Tongue (tissue), 1 donor: ENCODE measurements at regions not wholly inside any gene's neighbourhood (a gene's known extent, or its start where the extent isn't known, plus 50 kb on each side); places are given as distances from the start of the nearest gene placed in this dataset.
"Not testable (repeated sequence)": the region's sequence is repeated elsewhere in the genome, so short reads cannot be mapped to it uniquely, and the experiment has no call there.

Experiments
- DNase-seq: peaks from one replicate; pipeline ENCODE4 v3.0.0-alpha.2; 2015

- peak; percentile 17 for DNase-seq
Measured at GRCh38 chr7:65453341-65454030, 79.8 kb downstream of the ZNF92 start.

- no peak for DNase-seq
Measured at GRCh38 chr7:65454469-65454868, 80.8 kb downstream of the ZNF92 start.

GRCh38 chr7:65455050-65455449, 81.4 kb downstream of the ZNF92 start:
- not testable (repeated sequence) for DNase-seq

DNA sequence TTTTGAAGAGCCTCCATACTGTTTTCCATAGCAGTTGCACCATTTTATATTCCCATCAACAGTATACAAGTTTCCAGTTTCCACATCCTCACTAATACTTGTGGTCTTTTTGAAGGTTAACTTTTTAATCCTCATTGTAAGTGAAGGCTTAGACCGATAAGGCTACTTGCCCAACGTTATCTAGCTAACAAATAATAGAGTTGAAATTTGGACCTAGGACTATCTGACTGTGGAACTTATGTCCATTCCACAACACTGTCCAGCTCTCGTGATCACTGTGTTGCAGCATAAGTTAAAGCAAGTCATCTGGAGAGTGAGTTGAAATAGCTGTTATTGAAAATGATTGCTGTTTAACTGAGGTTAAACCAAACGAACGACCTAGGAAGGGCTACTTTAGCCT, 84.0 kb downstream of the ZNF92 start:
- no peak for DNase-seq

DNA sequence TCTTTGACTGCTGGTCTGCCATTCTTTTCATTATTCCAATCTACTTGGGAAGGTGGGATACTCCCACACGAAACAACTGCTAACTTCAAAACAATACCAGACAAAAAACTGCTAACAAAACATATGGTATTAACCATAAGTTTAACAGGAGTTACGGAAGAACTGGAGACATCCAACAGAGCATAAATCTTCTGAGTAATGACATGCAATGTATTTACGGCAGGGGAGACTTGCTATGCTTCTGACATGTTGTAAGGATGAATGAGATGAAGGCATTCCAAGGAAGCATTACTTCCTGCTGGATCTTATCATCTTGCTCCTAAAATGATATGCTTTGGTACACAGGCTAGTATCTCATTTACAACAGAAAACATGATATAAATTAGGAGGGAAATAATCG, 85.8 kb downstream of the ZNF92 start:
- no peak for DNase-seq

DNA sequence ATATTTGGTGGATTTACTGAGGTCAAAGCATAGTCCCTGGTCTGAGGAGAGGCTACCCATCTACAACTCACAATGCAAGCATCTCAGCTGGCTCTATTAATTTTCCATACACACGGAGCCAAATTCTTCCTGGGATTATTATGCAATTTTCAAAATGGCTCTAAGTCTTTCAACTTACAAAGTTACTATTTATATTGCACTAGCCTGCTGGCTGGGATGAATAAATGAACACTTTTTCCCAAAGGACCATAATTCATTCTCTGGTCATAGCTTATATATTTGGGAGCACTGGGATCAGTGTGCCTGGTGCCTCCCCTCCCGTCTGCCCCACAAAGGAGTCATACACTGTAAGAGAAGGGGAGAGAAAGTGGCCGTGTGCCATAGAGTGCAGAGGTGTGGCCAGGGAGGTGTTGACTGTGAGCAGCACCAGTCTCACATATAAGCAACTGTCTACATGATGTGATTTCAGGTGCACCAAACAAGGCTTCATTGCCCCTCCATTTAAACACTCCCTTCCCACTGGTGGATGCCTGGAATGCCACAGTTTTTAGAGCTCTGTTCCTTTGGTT, 88.6 kb downstream of the ZNF92 start:
- DNase-seq: no peak

DNA sequence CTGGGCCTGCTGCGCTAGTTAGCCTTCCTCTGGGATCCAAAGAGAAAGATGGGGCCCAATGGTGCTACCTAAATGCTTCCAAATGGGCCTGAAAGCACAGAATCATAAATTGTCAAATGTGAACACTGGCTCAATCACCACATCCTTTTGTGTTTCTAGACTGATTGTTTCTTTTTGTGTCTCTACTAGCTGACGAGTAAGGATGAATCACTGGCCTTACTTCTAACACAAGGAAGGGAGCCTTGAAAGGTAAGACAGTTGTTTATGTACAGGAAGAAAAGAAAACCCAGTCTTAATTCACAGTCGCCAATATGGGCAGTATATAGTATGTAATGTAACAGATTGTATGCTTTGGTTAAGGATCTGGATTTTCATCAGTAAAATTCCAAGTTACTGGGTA, 89.5 kb downstream of the ZNF92 start:
- DNase-seq: no peak

DNA sequence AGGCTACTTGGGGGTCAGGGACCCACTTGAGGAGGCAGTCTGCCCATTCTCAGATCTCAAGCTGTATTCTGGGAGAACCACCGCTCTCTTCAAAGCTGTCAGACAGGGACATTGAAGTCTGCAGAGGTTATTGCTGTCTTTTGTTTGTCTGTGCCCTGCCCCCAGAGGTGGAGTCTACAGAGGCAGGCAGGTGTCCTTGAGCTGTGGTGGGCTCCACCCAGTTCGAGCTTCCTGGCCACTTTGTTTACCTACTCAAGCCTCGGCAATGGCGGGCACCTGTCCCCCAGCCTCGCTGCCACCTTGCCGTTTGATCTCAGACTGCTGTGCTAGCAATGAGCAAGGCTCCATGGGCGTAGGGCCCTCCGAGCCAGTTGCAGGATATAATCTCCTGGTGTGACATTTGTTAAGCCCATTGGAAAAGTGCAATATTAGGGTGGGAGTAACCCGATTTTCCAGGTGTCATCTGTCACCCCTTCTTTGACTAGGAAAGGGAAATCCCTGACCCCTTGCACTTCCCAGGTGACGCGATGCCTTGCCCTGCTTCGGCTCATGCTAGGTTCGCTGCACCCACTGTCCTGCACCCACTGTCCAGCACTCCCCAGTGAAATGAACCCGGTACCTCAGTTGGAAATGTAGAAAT, 96.4 kb downstream of the ZNF92 start:
- DNase-seq: not testable (repeated sequence)

DNA sequence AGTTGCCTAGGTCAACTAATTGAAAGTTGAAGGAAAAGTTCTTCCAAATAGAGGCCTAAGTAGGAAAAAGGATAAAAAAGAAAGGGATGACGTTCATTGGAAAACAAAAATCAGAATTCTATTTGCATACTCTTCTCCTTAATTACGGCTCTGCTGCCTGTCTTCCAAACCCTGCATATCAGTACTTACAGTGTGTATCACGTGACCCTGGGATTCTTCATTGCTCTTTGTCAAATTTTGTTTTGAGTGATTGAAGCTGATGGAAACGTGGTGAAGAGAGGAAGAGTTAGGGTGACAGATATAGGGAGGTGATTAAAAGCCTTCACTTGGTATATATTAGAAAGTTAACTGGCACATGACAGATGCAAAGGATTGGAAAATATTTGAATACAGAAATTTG, 97.9 kb downstream of the ZNF92 start:
- DNase-seq: no peak

DNA sequence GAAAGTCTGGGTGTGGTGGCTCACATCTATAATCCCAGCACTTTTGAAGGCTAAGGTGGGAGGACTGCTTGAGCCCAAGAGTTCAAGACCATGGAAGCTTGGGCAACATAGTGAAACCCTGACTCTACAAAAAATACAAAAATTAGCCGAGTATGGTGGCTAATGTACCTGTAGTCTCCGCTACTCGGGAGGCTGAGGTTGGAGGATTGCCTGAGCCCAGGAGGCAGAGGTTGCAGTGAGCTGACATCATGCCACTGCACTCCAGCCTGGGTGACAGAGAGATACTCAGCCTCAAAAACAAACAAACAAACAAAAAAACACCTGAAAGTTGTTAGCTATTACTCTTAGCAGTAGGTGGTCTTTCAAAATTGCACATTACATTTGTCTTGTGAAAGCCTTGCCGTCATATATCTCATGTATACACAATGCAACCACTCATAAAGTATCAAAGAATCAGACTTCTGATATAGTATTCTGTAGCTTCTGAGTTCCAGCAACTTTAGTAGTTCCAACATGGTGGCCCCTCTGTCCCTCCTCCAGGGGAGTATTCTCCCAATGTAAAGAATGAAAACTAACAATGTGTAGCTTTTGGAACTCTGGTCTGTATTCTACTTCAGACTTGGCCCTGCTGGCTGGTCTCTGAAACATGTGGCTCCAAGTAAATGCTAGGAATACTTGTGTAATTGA, 101.5 kb downstream of the ZNF92 start:
- no peak for DNase-seq

- DNase-seq: no peak
Measured at GRCh38 chr7:65475734-65476319, 102.2 kb downstream of the ZNF92 start.

DNA sequence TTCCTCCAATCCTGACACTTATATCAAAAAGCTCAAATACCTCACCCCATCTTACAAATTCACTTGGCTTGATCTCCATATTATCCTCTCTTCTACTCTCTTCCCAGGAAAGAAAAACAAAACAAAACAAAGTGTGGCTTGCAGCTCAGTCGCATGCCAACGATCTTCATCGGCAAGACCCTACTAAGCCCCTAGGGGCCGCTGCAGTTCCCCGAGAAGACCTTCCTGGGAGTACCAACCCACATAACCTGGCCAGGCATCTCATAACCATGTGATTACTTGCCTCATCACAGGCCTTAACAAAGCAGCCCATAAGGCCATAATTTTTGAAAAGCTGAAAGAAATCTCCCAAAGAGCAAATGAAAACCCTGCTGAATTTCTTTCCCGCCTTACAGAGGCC, 103.7 kb downstream of the ZNF92 start:
- no peak for DNase-seq

DNA sequence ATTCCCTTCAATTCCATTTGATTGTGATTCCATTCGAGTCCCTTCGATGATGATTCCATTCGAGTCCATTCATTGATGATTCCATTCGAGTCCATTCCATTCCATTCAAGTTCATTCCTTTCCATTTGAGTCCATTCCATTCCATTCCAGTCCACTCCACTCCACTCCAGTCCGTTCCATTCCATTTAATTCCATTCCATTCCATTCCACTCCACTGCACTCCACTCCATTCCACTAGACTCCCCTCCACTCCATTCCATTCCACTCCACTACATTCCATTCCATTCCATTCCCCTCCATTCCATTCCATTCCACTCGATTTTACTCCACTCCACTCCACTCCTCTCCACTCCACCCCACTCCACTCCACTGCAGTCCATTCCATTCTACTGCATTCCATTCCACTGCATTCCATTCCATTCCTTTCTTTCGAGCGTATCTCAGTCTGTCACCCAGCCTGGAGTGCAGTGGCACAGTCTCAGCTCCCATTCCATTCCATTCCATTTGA, 115.7 kb downstream of the ZNF92 start:
- DNase-seq: no peak

- DNase-seq: not testable (repeated sequence)
Measured at GRCh38 chr7:65496697-65497096, 123.0 kb downstream of the ZNF92 start.

DNA sequence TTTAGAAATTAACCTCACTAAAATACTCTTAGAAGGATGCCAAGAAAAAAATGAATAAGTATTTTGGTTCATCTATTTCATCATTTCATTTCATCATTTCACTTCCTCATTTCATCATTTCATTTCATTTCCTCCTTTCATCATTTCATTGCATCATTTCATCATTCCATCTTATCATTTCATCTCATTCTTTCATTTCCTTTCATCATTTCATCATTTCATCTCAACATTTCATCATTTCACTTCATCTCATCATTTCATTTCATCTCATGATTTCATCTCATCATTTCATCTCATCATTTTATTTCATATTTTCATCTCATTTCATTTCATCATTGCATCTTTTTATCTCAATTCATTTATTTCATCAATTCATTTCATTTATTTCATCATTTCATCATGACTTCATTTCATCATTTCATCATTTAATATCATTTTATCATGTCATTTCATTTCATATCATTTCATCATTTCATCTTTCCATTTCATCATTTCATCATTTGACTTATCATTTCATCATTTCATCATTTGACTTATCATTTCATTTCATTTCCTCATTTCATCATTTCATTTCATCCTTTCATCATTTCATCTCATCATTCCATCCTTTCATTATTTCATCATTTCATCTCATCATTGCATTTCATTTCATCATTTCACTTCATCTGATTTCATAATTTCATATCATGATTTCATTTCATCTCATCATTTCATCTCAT, 129.9 kb downstream of the ZNF92 start:
- DNase-seq: no peak

DNA sequence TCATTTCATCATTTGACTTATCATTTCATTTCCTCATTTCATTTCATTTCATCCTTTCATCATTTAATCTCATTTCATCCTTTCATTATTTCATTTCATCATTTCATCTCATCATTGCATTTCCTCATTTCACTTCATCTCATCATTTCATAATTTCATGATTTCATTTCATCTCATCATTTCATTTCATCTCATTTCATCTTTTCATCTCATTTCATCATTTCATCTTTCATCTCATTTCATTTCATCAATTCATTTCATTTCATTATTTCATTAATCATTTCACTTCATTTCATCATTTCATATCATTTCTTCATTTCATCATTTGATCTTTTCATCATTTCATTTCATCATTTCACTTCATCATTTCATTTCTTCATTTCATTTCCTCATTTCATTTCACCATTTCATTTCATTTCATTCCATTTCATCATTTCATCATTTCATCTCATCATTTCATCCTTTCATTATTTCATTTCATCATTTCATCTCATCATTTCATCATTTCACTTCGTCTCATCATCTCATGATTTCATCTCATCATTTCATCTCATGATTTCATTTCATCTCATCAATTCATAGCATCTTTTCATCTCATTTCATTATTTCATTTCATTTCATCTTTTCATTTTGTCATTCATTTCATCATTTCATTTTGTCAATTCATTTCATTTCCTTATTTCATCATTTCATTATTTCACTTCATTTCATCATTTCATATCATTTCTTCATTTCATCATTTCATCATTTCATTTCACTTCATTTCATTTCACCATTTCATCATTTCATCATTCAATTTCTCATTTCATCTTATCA, 131.1 kb downstream of the ZNF92 start:
- peak; percentile 1 for DNase-seq

GRCh38 chr7:65505320-65505633, 131.6 kb downstream of the ZNF92 start:
- not testable (repeated sequence) for DNase-seq

DNA sequence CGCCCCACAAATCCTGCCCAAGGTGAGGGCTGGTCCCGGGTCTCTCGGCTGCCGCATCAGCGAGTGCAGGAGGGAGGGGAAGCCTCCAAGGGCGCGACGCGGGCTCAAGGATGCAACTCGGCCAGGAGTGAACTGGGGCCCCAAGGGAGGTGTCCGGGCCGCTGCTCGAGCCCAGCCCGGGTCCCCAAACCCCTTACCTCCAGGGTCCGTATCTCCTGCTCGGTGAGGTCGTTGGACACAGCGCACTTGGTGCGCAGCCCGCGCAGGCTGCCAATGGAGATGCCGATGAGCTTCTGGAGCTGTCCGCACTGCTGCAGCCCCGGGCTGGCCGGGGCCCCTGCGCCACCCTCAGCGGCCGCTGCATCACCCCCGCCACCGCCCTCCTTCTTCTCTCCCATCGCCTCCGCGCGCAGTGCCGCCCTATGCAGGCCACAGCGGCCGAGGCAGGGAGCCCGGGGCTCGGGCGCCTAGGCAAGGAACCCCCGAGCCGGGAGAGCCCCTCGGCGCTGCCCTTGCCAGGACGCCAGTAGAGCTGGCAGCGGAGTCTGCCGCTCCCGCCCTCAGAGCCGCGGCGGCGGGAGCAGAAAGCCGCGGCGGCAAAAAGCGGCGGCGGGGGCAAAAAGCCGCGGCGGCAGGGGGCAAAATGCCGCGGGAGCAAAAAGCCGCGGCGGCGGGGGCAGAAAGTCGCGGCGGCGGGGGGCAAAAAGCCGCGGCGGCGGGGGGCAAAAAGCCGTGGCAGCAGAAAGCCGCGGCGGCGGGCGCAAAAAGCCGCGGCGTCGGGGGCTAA, 135.1 kb downstream of the ZNF92 start:
- not testable (repeated sequence) for DNase-seq

- DNase-seq: no peak
Measured at GRCh38 chr7:65509368-65510186, 135.9 kb downstream of the ZNF92 start.

DNA sequence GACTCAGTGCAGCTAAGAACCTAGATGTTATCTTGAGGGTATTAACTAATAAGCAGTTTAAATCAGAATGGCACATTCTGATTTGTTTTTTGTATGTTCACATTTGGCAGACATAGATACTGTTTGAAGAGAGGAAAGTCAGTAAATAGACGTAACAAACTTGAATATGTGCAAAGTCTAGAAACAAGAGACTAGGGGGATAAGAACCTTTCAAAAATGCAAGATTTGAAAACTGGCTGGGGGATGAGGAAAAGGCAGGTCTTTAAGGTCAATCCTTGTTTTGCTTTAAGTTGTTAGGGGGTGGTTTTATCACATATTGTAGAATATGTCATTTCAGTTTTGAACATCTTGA, 136.5 kb downstream of the ZNF92 start:
- not testable (repeated sequence) for DNase-seq
